ENCODE measurements at regions not wholly inside any gene's neighbourhood (a gene's known extent, or its start where the extent isn't known, plus 50 kb on each side); places are given as distances from the start of the nearest gene placed in this dataset.
"Not testable (repeated sequence)": the region's sequence is repeated elsewhere in the genome, so short reads cannot be mapped to it uniquely, and the experiment has no call there.

GRCh38 chr13:52582962-52583361, 59.3 kb upstream of the HNRNPA1L2 start:
- TF ChIP-seq YY1 (IDR thresholded peaks at IDR 0.05; ENCODE audit: extremely low read depth, insufficient replicate concordance, low read depth, low read length); POLR2AphosphoS5 (IDR thresholded peaks at IDR 0.05; ENCODE audit: low read depth, low read length); ELF1 (IDR thresholded peaks at IDR 0.05; ENCODE audit: borderline replicate concordance, low read depth); CTCF (IDR thresholded peaks at IDR 0.05 in 2 of 3, conservative IDR thresholded peaks at IDR 0.05 in 1 of 3; ENCODE audit: borderline replicate concordance in 1 of 3, insufficient read depth in 1 of 3, low read depth in 2 of 3, low read length in 2 of 3); POLR2A (IDR thresholded peaks at IDR 0.05; ENCODE audit: borderline replicate concordance, extremely low read depth, insufficient read depth, insufficient read length); MAX (IDR thresholded peaks at IDR 0.05); ATF3 (IDR thresholded peaks at IDR 0.05); CEBPB (IDR thresholded peaks at IDR 0.05; ENCODE audit: low read depth); SIN3A (IDR thresholded peaks at IDR 0.05; ENCODE audit: low read depth); FOSL1 (IDR thresholded peaks at IDR 0.05; ENCODE audit: low read depth): not testable (repeated sequence)
